Islet precursor cell (in vitro differentiated cells): ENCODE measurements at regions not wholly inside any gene's neighbourhood (a gene's known extent, or its start where the extent isn't known, plus 50 kb on each side); places are given as distances from the start of the nearest gene placed in this dataset.
"Not testable (repeated sequence)": the region's sequence is repeated elsewhere in the genome, so short reads cannot be mapped to it uniquely, and the experiment has no call there.

Experiments used
- DNase-seq: peaks from one replicate; pipeline ENCODE4 v3.0.0-alpha.2; 2018

GRCh38 chr2:175454953-175455389 lies 273.5 kb upstream of the ATP5MC3 start:
- DNase-seq, result no peak

DNA sequence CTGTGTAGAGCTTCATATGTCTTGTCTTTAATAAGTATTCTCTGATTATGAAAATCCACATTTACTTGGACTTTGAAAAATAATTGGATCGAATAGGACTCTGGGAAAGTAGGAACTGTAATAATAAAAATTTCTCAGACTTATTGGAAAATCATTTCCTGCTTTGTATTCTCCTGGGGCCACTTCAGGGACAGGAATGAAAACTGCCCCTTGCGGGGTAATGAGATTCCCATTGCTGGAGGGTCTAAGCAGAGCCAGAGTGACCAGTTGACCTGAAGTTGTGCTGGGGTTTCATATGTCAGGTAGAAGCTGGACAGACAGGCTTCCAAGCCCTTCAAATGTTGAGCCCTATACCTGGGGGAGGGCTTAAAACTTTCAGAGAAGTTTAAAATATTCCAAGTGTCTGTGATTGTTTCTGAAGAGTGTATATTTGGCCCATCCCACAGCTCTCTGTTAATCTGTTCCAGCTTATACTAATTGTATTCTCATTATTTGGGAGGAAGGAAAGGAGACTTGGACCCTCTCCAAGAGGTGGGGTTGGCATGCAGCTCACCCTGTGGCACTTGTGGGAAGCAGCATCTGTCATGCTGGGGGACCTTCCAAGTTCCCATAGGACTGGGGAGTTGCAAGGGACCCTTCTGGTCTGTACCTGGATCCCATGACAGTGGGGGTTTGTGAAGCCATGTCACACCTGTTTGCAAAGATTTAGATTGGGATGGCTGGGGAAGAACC lies 268.7 kb upstream of the ATP5MC3 start:
- DNase-seq, result no peak

- DNase-seq, result no peak
Observed at GRCh38 chr2:175449616-175450015, 268.1 kb upstream of the ATP5MC3 start.

DNA sequence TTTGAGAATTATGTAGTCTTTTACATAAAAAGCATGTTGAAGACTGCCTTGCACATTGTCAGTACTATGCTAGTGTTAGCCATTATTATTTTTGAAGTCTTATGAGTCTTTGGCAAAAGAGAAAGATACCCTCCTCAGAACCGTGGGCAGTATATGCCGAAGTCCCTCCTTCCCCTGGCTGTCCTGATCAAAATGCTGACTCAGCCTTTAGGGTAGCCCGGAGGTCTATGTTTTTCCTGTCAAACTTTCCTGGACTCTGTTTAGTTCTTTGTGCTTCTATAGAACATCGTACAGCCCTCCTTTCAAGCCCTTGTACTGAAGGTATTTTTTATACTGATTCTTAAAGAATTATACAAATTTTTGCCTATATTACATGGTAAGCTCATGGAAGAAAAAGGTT lies 264.7 kb upstream of the ATP5MC3 start:
- DNase-seq, result no peak

DNA sequence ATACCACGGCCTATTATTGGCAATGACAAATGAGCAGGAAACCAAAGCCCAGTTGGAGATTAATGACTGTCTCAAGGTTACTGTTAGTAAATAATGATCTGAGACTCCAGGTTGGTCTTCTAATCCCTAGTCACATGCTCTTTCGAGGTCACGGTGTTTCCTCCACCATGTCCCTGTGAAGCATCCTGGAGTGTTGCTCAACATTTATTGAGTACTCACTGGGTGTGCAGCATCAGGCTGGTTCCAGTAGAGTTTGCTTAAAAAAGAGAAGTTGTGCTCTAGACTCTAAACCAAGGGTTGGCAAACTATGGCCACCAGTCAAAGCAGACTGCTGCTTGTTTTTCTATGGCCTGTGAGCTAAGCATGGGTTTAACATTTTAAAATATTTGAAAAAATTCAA lies 263.8 kb upstream of the ATP5MC3 start:
- no peak for DNase-seq

GRCh38 chr2:175442441-175442840 lies 260.9 kb upstream of the ATP5MC3 start:
- DNase-seq, result no peak

GRCh38 chr2:175441181-175441761 lies 259.8 kb upstream of the ATP5MC3 start:
- DNase-seq, result no peak

- no peak for DNase-seq
Observed at GRCh38 chr2:175439416-175439815, 257.9 kb upstream of the ATP5MC3 start.

GRCh38 chr2:175437167-175437566 lies 255.7 kb upstream of the ATP5MC3 start:
- no peak for DNase-seq

- DNase-seq, result peak; percentile 71
Observed at GRCh38 chr2:175436076-175436475, 254.6 kb upstream of the ATP5MC3 start.

- DNase-seq, result no peak
Observed at GRCh38 chr2:175435012-175435411, 253.5 kb upstream of the ATP5MC3 start.

DNA sequence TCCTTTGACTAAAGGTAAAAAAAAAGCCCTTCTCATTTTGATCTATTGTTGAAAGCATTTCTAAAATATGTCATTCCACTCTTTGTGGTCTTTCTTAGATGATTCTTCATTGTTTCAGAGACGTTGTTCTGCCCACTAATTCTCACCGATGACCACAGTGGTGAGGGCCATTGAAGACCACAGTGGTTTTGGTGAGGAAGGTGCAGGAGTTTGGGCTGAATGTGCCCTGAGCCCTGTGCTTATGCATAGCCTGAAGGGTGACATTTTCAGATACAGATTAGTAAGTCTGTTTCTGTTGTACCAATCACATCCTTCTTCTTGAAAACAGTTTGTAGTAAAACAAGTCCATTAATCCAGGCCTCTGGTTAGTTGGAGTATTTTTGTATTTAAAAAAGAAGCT lies 251.3 kb upstream of the ATP5MC3 start:
- no peak for DNase-seq

DNA sequence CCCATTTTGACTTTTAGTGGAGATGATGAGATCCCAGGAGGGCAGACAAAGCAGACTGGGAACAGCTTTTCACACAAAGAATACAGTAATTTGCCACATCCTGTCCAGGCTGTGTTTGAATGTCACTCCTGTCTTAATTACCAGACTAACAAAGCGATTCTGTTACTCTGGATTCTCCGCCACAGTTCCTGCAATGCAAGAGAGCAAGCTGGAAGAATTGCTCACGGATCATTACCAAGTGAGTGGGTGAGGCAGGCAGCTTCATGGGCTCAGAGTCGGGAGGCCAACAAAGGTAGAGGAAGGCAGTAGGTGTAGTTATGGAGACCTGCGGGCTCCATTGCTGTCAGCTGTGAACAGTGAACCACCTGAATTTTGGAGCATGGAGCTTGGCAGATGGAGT lies 250.5 kb upstream of the ATP5MC3 start:
- DNase-seq, result peak; percentile 73

- DNase-seq, result peak; percentile 62
Observed at GRCh38 chr2:175431101-175431946, 249.8 kb upstream of the ATP5MC3 start.

- DNase-seq, result no peak
Observed at GRCh38 chr2:175430236-175430635, 248.7 kb upstream of the ATP5MC3 start.

DNA sequence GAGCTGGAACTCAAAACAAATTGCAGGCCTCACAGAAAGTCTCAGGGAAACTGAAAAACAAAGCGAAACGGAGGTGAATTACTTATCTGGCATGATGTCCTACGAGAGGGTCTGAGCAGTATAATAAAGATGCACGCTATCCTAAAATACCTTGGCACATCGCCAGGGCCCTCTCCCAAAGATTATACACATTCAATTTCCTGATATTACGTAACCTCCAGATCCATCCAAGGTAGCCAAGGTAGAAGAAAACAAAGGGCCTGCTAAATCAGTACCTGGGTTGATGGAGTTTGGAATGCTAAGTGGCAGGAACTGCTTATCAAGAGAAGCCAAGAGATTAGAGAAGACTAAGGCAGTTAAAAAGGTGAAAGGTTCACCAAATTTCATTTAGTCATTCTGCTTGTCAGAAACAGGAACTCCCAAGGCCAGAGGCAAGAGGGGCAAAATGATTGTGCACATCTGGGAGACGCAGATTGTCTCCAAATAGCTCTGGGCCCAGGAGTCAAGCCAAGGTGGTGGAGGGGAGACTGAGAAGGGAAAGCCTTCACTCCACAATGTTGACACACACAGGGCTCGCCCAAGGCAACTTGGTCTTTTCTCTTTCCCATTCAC lies 236.8 kb upstream of the ATP5MC3 start:
- DNase-seq, result no peak

GRCh38 chr2:175414882-175415487 lies 233.5 kb upstream of the ATP5MC3 start:
- DNase-seq, result peak; percentile 77

GRCh38 chr2:175414191-175414881 lies 232.8 kb upstream of the ATP5MC3 start:
- no peak for DNase-seq

GRCh38 chr2:175410941-175411340 lies 229.4 kb upstream of the ATP5MC3 start:
- DNase-seq, result not testable (repeated sequence)

DNA sequence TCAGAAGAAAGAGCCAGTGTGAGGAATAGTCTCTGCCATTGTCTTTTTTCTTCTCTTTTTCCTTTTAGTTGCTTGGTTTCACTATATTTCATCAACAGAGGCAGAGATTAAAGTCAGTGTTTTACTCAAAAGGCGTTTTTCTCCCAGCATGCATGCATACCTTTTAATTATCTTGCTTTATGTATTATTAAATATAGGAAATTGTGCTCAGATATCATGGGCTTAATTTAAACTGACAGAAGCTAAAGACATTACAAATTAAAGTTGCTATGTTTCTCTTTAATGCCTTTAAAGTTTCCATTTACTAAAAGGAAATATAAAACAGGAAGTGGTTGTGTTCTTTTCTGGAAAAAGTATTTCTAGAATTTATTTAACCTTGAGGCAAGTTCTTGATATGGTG lies 223.3 kb upstream of the ATP5MC3 start:
- no peak for DNase-seq

DNA sequence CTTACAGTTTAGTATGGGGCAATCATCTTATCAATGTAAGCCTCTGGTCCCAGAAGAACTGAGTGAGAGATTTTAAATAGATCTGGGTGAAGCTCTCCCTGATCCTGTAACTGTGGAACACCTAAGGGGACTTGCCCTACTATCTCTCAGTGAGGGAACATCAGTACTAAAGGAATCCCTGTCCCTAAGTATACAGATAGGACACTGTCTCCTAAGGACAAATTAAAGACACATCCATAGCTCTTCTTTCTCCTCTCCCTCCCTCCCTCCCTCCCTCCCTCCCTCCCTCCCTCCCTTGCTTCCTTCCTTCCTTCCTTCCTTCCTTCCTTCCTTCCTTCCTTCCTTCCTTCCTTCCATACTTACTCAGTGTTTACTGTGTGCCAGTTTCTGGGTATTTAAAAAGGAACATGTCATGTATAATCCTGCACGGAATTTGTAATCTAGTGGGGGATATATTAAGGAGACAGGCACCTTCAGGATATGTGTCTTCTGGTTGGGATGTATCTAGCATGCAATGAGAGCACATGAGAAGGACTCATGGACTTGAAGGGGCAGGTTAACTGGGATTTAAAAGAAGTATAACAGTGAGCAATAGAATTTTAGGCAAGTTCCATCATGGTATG lies 222.2 kb upstream of the ATP5MC3 start:
- no peak for DNase-seq

DNA sequence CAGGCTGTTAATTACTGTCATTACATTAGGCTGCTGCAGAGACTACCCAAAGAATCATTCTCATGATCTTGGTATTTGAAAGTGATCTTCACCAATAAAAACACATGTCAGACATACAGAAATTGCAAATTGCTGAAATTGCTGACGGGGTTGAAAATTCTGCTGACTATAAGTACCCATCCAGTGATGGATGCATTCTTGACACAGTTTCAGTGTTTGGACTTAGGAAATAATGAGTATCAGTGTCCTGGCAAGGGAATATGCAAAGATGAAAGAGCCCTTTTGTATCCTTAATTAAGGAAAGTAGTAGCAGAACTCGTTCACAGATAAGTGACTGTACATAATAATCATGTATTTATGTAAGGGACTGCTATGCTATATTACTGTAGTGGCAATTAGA lies 221.1 kb upstream of the ATP5MC3 start:
- no peak for DNase-seq
